Superior temporal gyrus (tissue), 1 donor: ENCODE measurements at regions not wholly inside any gene's neighbourhood (a gene's known extent, or its start where the extent isn't known, plus 50 kb on each side); places are given as distances from the start of the nearest gene placed in this dataset.
"Not testable (repeated sequence)": the region's sequence is repeated elsewhere in the genome, so short reads cannot be mapped to it uniquely, and the experiment has no call there.

Source experiments
- DNase-seq: peaks from one replicate; pipeline ENCODE4 v3.0.0-alpha.2; 2016; ENCODE audit errors: extremely low spot score

GRCh38 chr7:114806590-114807162, 115.2 kb upstream of the MDFIC start:
- DNase-seq, result no peak

GRCh38 chr7:114812570-114812969, 109.3 kb upstream of the MDFIC start:
- no peak for DNase-seq

DNA sequence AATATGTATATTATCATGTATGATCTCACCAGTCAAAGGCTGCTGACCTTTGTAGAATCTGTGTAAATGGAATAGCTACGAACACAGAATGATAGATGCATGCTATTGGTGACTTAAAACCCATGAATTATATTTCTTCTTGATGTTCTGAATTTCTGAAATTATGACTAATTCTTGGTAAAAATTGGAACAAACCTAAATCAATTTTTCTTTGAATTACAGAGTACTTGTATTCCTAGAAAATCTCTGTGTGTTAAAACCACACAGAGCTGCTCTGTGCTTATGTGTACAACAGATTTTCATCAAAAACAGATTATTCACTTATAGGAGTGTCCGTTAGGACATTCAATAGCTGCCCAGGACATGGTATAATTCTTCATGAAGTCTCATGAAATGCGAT, 108.3 kb upstream of the MDFIC start:
- no peak for DNase-seq

DNA sequence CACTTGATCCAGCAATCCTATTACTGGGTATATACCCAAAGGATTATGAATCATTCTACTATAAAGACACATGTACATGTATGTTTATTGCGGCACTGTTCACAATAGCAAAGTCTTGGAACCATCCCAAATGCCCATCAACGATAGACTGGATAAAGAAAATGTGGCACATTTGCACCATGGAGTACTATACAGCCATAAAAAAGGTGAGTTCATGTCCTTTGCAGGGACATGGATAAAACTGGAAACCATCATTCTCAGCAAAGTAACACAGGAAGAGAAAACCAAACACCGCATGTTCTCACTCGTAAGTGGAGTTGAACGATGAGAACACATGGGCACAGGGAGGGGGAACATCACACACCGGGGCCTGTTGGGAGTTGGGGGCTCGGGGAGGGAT, 104.9 kb upstream of the MDFIC start:
- DNase-seq, result not testable (repeated sequence)

- no peak for DNase-seq
These were observed 103.4 kb upstream of the MDFIC start for GRCh38 chr7:114818501-114818900.

DNA sequence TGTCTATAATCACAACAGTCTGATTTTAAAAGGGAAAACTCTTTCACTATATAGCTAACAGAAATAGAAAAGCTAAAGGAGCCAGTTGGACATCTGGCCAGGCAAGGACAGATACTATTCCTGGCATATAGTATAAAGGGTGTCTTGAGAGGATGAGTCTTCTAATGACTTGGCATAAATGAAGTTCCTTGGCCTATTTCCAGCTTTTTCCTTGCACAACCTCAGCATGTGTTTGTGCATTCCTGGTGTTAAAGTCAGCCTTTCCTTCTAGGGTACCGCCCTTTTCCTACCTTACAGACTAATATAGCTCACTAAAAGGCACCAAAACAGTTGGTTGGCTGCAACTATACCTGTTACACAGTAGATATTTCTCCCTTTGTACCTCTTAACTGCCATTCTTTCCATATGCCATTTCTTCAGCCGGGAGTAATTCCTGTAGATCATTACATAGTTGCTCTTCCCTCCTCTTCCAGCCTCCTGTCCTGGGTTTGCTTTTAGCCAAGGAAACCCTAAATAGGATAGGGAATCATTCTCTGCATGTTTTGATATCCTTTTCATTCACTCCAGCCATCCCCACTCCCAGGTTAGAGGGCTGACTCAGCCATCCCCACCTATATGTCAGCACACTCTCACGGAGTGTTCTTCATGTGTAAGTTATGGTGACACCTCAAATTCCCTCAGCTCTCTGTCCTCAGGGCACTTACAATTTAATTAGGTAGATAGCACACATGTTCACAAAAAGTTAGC, 102.1 kb upstream of the MDFIC start:
- DNase-seq, result no peak

DNA sequence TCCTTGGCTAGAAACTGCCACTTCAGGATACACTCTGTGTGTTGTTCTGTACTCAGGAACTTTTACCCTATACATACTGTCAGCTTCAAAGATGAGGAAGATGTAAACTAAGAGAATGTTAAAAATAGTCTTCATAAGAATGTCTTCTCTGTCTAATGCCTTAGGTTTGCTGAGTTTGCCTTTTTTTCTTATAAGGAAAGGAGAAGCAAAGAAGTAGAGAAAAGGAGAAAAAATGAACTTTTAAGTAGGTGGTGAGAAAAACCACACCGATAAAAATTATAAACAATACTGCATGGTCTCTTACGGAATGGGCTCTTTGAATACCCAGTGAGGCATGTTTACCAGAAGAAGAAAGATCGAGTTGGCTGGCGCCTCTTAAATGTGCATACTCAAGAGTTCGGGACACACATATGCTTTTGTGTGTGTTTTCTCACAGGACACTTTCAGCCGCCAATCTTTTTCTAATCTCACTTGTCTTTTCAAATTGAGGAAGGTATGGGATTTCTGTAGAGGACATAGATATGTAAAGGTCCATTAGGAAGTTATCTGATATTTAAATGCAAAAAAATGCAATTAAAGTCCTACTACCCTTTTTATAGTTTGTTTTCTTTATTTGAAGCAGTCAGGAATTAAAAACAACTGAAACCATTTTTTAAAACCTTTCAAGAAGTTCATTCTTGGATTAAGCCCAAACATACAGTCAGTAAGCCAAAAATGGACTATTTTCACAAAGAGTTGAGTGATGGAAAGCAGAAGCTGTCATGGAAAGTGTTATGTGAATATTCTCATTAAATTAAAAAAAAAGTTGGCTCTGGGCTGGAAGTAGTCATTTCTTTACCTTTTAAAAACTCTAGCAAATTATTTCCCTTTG, 100.6 kb upstream of the MDFIC start:
- no peak for DNase-seq

DNA sequence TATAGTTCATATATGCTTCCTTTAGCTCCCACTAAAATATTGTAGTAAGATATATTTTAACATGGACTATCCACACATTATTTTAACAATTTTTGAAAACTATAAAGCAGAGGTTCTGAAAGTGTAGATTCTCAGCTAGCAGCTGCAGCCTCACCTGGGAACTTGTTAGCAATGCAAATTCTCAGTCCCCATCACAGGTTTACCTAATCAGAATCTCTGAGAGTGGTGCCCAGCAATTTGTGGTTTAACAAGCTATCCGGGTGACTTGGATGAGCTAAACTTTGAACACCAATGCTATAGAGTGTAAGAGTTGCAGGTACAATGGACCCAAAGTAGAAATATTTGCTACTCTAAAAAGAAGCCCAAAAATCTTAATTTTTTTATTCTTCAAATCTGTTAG, 99.8 kb upstream of the MDFIC start:
- no peak for DNase-seq

- no peak for DNase-seq
These were observed 99.0 kb upstream of the MDFIC start for GRCh38 chr7:114822844-114823243.

DNA sequence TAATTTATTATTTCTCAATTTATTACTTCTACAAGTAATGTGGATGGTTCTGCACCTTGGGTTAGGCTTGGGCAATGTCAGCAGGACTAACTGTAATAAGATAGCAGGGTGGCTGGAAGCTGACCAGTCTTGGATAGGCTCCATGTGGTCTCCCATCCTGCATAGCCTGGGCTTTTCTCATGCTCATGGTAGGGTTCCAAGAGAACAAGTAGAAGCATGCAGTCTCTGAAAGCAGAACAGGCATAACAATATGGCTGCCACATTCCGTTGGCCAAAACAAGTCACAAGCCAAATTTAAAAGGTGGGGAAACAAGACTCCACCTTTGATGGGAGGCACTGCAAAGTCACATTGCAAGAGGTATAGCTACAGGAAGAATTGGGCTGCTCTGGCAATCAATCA, 98.6 kb upstream of the MDFIC start:
- no peak for DNase-seq

GRCh38 chr7:114825423-114825951, 96.4 kb upstream of the MDFIC start:
- DNase-seq, result no peak

DNA sequence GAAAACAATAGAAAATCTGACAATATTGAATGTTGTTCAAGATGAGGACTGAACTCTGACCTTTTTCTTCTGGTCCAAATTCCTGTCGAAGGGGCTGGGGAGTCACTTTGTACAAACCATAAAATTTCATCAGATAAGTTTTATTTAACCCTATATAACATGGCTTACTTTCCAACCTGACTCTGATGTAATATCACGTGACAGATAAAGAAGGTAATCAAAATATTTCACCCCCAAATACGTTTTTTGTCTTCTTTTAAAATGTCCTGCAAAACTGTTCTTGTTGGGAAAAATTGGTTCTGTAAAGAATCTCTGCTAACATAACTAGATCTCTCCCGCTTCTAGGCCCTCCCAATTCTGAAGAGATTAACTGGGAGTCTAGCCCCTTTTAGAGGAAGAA, 90.9 kb upstream of the MDFIC start:
- no peak for DNase-seq

GRCh38 chr7:114832906-114833595, 88.8 kb upstream of the MDFIC start:
- no peak for DNase-seq

DNA sequence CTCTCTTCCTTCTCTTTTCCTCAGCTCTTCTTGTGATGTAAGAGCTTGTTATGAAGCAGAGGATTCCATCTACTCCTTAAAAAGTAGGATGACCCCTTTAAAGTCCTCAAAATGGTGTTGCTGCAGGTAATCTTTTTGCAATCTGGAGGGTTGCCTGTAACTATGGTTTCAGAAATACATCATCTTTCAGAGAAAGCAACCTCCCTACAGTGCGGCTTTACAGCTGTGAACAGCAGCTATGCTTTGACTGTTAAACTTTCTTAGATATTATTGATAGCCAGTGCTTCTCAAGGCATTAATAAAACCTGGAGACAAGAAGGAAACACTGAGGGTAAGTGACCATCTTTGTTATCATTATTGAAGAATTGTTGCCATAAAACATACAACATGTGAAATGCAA, 86.6 kb upstream of the MDFIC start:
- DNase-seq, result no peak

DNA sequence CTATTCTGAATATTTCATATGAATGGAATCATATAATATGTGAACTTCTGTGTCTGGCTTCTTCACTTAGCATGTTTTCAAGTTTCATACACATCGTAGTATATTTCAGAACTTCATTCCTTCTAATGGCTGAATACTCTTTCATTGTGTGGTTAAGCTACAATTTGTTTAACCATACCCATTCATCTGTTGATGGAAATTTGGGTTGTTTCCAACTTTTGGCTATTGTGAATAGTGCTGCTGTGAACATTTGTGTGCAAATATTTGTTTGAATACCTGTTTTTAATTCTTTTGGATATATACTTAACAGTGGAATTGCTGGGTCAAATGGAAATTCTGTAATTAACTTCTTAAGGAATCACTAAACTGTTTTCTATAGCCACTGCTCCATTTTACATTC, 86.0 kb upstream of the MDFIC start:
- no peak for DNase-seq

GRCh38 chr7:114842551-114843065, 79.3 kb upstream of the MDFIC start:
- no peak for DNase-seq

DNA sequence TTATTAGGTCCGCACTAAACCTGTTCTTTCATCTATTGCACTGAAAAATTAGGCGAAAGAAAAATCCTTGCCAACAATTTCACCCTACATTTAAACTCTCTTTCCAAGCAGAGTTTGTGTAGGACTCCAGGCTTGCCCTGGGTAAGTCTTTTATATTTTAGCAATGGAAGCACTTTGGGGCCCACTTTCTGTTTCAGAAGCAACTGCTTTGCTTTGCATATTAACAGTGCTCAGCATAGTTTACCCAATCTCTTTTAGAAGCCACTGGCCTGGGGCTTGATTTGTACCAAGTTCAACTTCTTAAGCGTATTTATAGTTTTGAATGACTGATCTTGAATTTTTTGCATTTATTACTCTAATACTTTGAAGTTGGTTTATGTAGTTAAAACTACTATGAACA, 78.8 kb upstream of the MDFIC start:
- no peak for DNase-seq

GRCh38 chr7:114851406-114852061, 70.4 kb upstream of the MDFIC start:
- no peak for DNase-seq

- DNase-seq, result no peak
These were observed 69.6 kb upstream of the MDFIC start for GRCh38 chr7:114852293-114852692.

GRCh38 chr7:114853189-114853588, 68.7 kb upstream of the MDFIC start:
- DNase-seq, result no peak

DNA sequence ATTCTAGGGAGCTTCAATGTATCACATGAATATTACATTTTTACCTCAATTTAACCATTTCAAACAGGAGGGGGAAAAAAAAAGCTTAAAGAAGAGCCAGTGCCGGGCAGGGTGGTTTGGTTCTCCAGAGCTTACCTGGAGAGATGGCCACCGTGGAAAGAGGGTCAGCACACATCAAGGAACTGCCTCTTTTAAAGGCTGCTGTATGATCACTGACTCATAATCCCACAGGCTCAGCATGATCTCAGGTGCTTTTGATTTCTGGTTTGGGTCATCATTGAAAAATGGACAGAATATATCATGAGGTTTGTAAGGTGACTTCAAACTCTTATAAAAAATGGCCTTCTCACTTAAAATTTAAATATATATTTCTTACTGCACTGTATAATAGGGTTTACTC, 67.5 kb upstream of the MDFIC start:
- DNase-seq, result no peak
